Tibial nerve (tissue), 4 donors: ENCODE measurements at regions not wholly inside any gene's neighbourhood (a gene's known extent, or its start where the extent isn't known, plus 50 kb on each side); places are given as distances from the start of the nearest gene placed in this dataset.
"Not testable (repeated sequence)": the region's sequence is repeated elsewhere in the genome, so short reads cannot be mapped to it uniquely, and the experiment has no call there.

Experiments
- CTCF ChIP-seq, 5 experiments: fragments of 200-600 bp in 3 of 5; fragments of 450-650 bp in 2 of 5; sonication (generic) in 3 of 5; IDR thresholded peaks; one replicate each; pipeline ENCODE4 v1.5.1; 2016 to 2019; ENCODE audit warnings: antibody characterized with exemption in 5 of 5, mild to moderate bottlenecking in 3 of 5, moderate library complexity in 2 of 5
- EP300 ChIP-seq, 2 donors: sonication (generic); formaldehyde crosslinking; IDR thresholded peaks; one replicate each; pipeline ENCODE4 v1.6.1; 2017; ENCODE audit warnings: antibody characterized with exemption in 2 of 2, mild to moderate bottlenecking in 1 of 2
- POLR2A ChIP-seq, 2 donors: fragments of 450-650 bp; IDR thresholded peaks; one replicate each; pipeline ENCODE4 v1.6.1; 2017; ENCODE audit warnings: antibody characterized with exemption in 2 of 2, mild to moderate bottlenecking in 2 of 2, moderate library complexity in 2 of 2

- TF ChIP-seq EP300, POLR2A, CTCF (IDR thresholded peaks at IDR 0.05): not testable (repeated sequence)
Measured at GRCh38 chr19:27852931-27853330, 1360.0 kb downstream of the UQCRFS1 start.
